SK-N-SH (cell line): ENCODE measurements at regions not wholly inside any gene's neighbourhood (a gene's known extent, or its start where the extent isn't known, plus 50 kb on each side); places are given as distances from the start of the nearest gene placed in this dataset.

Experiments
- CTCF ChIA-PET: fragments of 300-600, 350-600 bp; formaldehyde crosslinking; extraction: SDS; loops from one replicate; lab custom pipeline; 2021; lab: Yijun Ruan, JAX
- POLR2A ChIA-PET: fragments of 350-600 bp; sonication (Branson Sonifier 250); formaldehyde crosslinking; extraction: SDS; loops from one replicate; lab custom pipeline; 2020; ENCODE audit warnings: antibody characterized with exemption, inconsistent platforms; lab: Yijun Ruan, JAX
- DNase-seq: peaks from one replicate; pipeline ENCODE4 v3.0.0; 2012
- H2AFZ ChIP-seq: fragments of 200-600 bp; sonication (generic); 2 replicates; pipeline ENCODE4 v1.8.1; 2016; ENCODE audit warnings: antibody characterized with exemption, mild to moderate bottlenecking, low read depth
- H3F3A ChIP-seq: fragments of 200-600 bp; sonication (generic); replicated peaks from 2 replicates; pipeline ENCODE3; 2016; ENCODE audit warnings: antibody characterized with exemption, mild to moderate bottlenecking; ENCODE audit not compliant: insufficient read depth
- H3K27ac ChIP-seq, 2 experiments: fragments of 200-500 bp in 1 of 2; fragments of 200-600 bp in 1 of 2; sonication (Bioruptor generic) in 1 of 2; sonication (generic), shearing (Covaris generic) in 1 of 2; 2 replicates each; pipeline versions ENCODE4 v1.5.1 to v1.6.1; 2014 to 2016; ENCODE audit warnings: low read depth in 2 of 2, inconsistent platforms in 1 of 2, low read length in 1 of 2, mild to moderate bottlenecking in 1 of 2, mixed read lengths in 1 of 2
- H3K27me3 ChIP-seq: fragments of 200-600 bp; sonication (generic), shearing (Covaris generic); 2 replicates; pipeline ENCODE4 v1.6.1; 2016; ENCODE audit warnings: mixed run types; ENCODE audit not compliant: insufficient read depth
- H3K36me3 ChIP-seq, 2 experiments: fragments of 200-500 bp in 1 of 2; fragments of 200-600 bp in 1 of 2; sonication (Bioruptor generic) in 1 of 2; sonication (generic) in 1 of 2; replicated peaks in 1 of 2; 2 replicates each; pipeline versions ENCODE3 to v1.5.1; 2014 to 2016; ENCODE audit warnings: low read length in 1 of 2, mild to moderate bottlenecking in 1 of 2; ENCODE audit not compliant: insufficient read depth in 2 of 2, control insufficient read depth in 1 of 2
- H3K4me1 ChIP-seq, 2 experiments: fragments of 200-500 bp in 1 of 2; fragments of 200-600 bp in 1 of 2; sonication (Bioruptor generic) in 1 of 2; sonication (generic), shearing (Covaris generic) in 1 of 2; 2 replicates each; pipeline versions ENCODE4 v1.5.1 to v1.6.1; 2014 to 2016; ENCODE audit warnings: low read depth in 1 of 2, low read length in 1 of 2, mixed run types in 1 of 2; ENCODE audit not compliant: insufficient read depth in 2 of 2, control insufficient read depth in 1 of 2
- H3K4me2 ChIP-seq: fragments of 200-600 bp; sonication (generic), shearing (Covaris generic); 2 replicates; pipeline ENCODE4 v1.6.1; 2017; ENCODE audit warnings: mixed run types
- H3K4me3 ChIP-seq, 2 experiments: fragments of 200-500 bp in 1 of 2; fragments of 200-600 bp in 1 of 2; sonication (Bioruptor generic) in 1 of 2; sonication (generic), shearing (Covaris generic) in 1 of 2; 2 replicates each; pipeline versions ENCODE4 v1.5.1 to v1.8.1; 2014 to 2016; ENCODE audit warnings: low read depth in 2 of 2, inconsistent platforms in 1 of 2, low read length in 1 of 2, mild to moderate bottlenecking in 1 of 2, mixed read lengths in 1 of 2, moderate library complexity in 1 of 2
- H3K79me2 ChIP-seq: fragments of 200-600 bp; sonication (generic); 2 replicates; pipeline ENCODE4 v1.8.1; 2017; ENCODE audit warnings: mild to moderate bottlenecking; ENCODE audit not compliant: insufficient read depth
- H3K9ac ChIP-seq: fragments of 200-600 bp; sonication (generic); 2 replicates; pipeline ENCODE4 v1.6.1; 2017; ENCODE audit warnings: mixed run types
- H3K9me2 ChIP-seq: fragments of 200-600 bp; sonication (generic); 2 replicates; pipeline ENCODE4 v1.6.1; 2017; ENCODE audit warnings: mixed run types
- H3K9me3 ChIP-seq: fragments of 200-600 bp; sonication (generic); 2 replicates; pipeline ENCODE4 v1.6.1; 2017; ENCODE audit warnings: mixed run types, mild to moderate bottlenecking, moderate library complexity
- H4K20me1 ChIP-seq: fragments of 200-600 bp; sonication (generic); 2 replicates; pipeline ENCODE4 v1.6.1; 2017; ENCODE audit warnings: mild to moderate bottlenecking, mixed run types; ENCODE audit not compliant: insufficient read depth
- ELF1 ChIP-seq: IDR thresholded peaks from 2 replicates; pipeline ENCODE4 v1.4.0; 2012
- EZH2phosphoT487 ChIP-seq: fragments of 200-600 bp; sonication (generic); IDR thresholded peaks from 2 replicates; pipeline ENCODE4 v1.6.1; 2017; ENCODE audit warnings: low read depth, mixed run types, mild to moderate bottlenecking, antibody characterized with exemption, moderate library complexity, borderline replicate concordance
- FOSL2 ChIP-seq: IDR thresholded peaks from 2 replicates; pipeline ENCODE4 v1.4.0; 2012; ENCODE audit warnings: low read depth, mild to moderate bottlenecking, moderate library complexity, borderline replicate concordance
- FOXJ3 ChIP-seq: sonication (generic); formaldehyde crosslinking; IDR thresholded peaks from 2 replicates; pipeline ENCODE4 v1.5.1; 2020; ENCODE audit warnings: mild to moderate bottlenecking, missing genetic modification reagents
- JUND ChIP-seq: IDR thresholded peaks from 2 replicates; pipeline ENCODE4 v1.4.0; 2012
- MXI1 ChIP-seq: IDR thresholded peaks from 2 replicates; pipeline ENCODE4 v1.6.1; 2012; ENCODE audit warnings: mild to moderate bottlenecking, low read depth, low read length, improper control_type of control experiment
- NFIC ChIP-seq: IDR thresholded peaks from 2 replicates; pipeline ENCODE4 v1.4.0; 2012; ENCODE audit warnings: borderline replicate concordance
- POLR2AphosphoS5 ChIP-seq: IDR thresholded peaks from 2 replicates; pipeline ENCODE4 v1.6.1; 2012; ENCODE audit warnings: low read depth, low read length
- RAD21 ChIP-seq: IDR thresholded peaks from 2 replicates; pipeline ENCODE4 v1.6.1; 2012; ENCODE audit warnings: mild to moderate bottlenecking, low read length
- RCOR1 ChIP-seq: fragments of 150-350 bp; IDR thresholded peaks from 2 replicates; pipeline ENCODE4 v1.6.1; 2017; ENCODE audit warnings: antibody characterized with exemption, low read length
- RXRA ChIP-seq: IDR thresholded peaks from 2 replicates; pipeline ENCODE4 v1.4.0; 2012; ENCODE audit warnings: low read depth, mild to moderate bottlenecking, borderline replicate concordance
- TCF12 ChIP-seq: IDR thresholded peaks from 2 replicates; pipeline ENCODE4 v1.4.0; 2012
- TEAD4 ChIP-seq: IDR thresholded peaks from 2 replicates; pipeline ENCODE4 v1.4.0; 2012; ENCODE audit warnings: mild to moderate bottlenecking, borderline replicate concordance; ENCODE audit not compliant: insufficient read depth
- YY1 ChIP-seq: IDR thresholded peaks from 2 replicates; pipeline ENCODE4 v1.4.0; 2012; ENCODE audit warnings: low read depth, mild to moderate bottlenecking
- WGBS: methylation state at CpG from one replicate; pipeline ENCODE4 v1.1.6; 2017; ENCODE audit warnings: low lambda C conversion rate; 5-methylcytosine and 5-hydroxymethylcytosine counted together
- TF ChIP-seq, protein P1 (sequence below): IDR thresholded peaks from 2 replicates; pipeline ENCODE4 v1.4.0; 2012; ENCODE audit warnings: low read depth

DNA sequence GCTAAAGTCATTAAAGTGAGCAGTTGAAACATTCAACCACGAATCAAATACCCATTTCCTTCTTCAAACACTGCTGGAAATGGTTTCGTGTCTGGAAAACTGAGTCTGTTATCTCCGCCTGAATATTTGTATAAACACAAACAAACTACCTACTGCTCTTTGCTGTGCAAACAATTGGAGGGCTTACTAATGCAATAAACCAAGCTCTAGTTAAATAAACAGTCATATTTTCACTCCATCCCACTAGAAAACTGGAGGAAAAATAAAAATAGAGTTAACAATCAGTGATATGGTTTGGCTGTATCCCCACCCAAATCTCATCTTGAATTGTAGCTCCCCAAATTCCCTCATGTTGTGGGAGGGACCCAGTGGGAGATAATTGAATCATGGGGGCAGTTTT, 397.6 kb downstream of the RASEF start:
- H2AFZ ChIP-seq: no peak overlapping the region
- TF ChIP-seq MXI1: no peak
- no peak for TF ChIP-seq JUND
- TF ChIP-seq FOXJ3 (CRISPR knock-in tag): no peak
- no peak for TF ChIP-seq POLR2AphosphoS5
- TF ChIP-seq YY1: no peak
- no peak for TF ChIP-seq NFIC
- TF ChIP-seq, protein P1, sequence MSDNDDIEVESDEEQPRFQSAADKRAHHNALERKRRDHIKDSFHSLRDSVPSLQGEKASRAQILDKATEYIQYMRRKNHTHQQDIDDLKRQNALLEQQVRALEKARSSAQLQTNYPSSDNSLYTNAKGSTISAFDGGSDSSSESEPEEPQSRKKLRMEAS: no peak
- TF ChIP-seq ELF1: no peak
- TF ChIP-seq TCF12: no peak
- no peak for TF ChIP-seq RXRA
- TF ChIP-seq TEAD4: no peak
- no peak for TF ChIP-seq EZH2phosphoT487
- no peak overlapping the region for H3K4me2 ChIP-seq
- 16% methylated on average over 3 of the region's 3 CpGs for WGBS
- no peaks in the 10 kb centered on the region for H3K79me2 ChIP-seq
- ChIA-PET POLR2A (no interaction called here), CTCF (no interaction called here)
- H3K4me1 ChIP-seq: peaks cover 0 to 9% of the 10 kb centered on the region in 2 experiments; a peak in 2 of 4 replicates
- H3K4me3 ChIP-seq: no peak overlapping the region
- no peak overlapping the region for H3K27ac ChIP-seq
- no peak for DNase-seq
- H3K27me3 ChIP-seq: no peaks in the 10 kb centered on the region
- no peaks in the 10 kb centered on the region for H3F3A ChIP-seq
- H3K9me2 ChIP-seq: no peaks in the 10 kb centered on the region
- no peak overlapping the region for H3K9ac ChIP-seq
- H3K9me3 ChIP-seq: no peaks in the 10 kb centered on the region
- no peaks in the 10 kb centered on the region for H3K36me3 ChIP-seq
- H4K20me1 ChIP-seq: no peaks in the 10 kb centered on the region

DNA sequence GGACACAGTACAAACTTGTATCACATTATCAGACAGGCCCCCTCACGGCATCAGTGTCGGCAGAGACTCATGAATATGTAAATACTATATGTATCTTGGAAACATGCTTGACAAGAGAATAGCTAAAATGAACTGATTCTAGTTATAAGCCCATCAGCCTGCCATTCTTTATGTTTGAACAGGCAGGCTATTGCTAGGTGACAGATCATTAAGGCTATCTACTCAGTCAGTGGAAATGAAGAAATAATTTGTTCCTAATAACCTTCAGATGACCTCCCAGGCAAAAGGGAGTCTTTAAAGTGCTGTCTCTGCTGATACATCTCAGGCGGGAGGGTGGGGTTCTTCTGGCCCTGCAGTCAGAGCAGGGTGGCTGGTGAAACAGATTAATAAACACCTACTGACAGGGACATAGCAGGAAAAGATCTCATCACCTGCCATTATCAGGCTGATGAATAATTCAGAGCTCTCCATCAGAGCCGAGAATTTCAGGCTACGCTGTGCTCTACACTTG, 394.2 kb downstream of the RASEF start:
- H3K9ac ChIP-seq: no peak overlapping the region
- 48% methylated on average over 5 of the region's 5 CpGs for WGBS
- POLR2A ChIA-PET: no interaction called here
- H3K79me2 ChIP-seq: no peaks in the 10 kb centered on the region
- H2AFZ ChIP-seq: no peak overlapping the region
- no peaks in the 10 kb centered on the region for H3K27me3 ChIP-seq
- peaks cover 0 to 9% of the 10 kb centered on the region in 2 experiments; a peak in 2 of 4 replicates for H3K4me1 ChIP-seq
- no peaks in the 10 kb centered on the region for H3K9me2 ChIP-seq
- H3K4me2 ChIP-seq: no peak overlapping the region
- no peaks in the 10 kb centered on the region for H4K20me1 ChIP-seq
- no peaks in the 10 kb centered on the region for H3K36me3 ChIP-seq
- no peaks in the 10 kb centered on the region for H3K9me3 ChIP-seq
- TF ChIP-seq YY1 (no peak), RCOR1 (no peak), TCF12 (no peak), RAD21 (no peak), JUND (no peak), FOSL2 (no peak), MXI1 (no peak), NFIC (no peak), EZH2phosphoT487 (no peak), RXRA (no peak)
- no peak overlapping the region for H3K27ac ChIP-seq
- CTCF ChIA-PET: interaction anchor here (1.3 kb wide), 1 partner anchor 62 kb away, joined by 3 read pairs; no protein-coding TSS in a partner anchor
- H3F3A ChIP-seq: no peaks in the 10 kb centered on the region
- H3K4me3 ChIP-seq: no peak overlapping the region
- DNase-seq: no peak
